Fibroblast of villous mesenchyme (primary cell): ENCODE measurements at regions not wholly inside any gene's neighbourhood (a gene's known extent, or its start where the extent isn't known, plus 50 kb on each side); places are given as distances from the start of the nearest gene placed in this dataset.
A peak's percentile ranks its signal among the peaks of the same experiment; 100 is the strongest.

ENCODE experiments used
- DNase-seq: peaks from one replicate; pipeline ENCODE4 v3.0.0-alpha.2; 2010; ENCODE audit warnings: low read depth
- H3K4me3 ChIP-seq: 2 replicates; pipeline ENCODE4 v1.5.1; 2011; ENCODE audit warnings: low read depth, mild to moderate bottlenecking, low read length
- CTCF ChIP-seq: IDR thresholded peaks from 2 replicates; pipeline ENCODE4 v1.5.1; 2012; ENCODE audit warnings: low read depth, mild to moderate bottlenecking, low read length; ENCODE audit not compliant: insufficient read depth

- no peak overlapping the region for H3K4me3 ChIP-seq
- no peak for TF ChIP-seq CTCF
- no peak for DNase-seq
Observed at GRCh38 chr7:47678641-47679380, 96.9 kb upstream of the TNS3 start.

DNA sequence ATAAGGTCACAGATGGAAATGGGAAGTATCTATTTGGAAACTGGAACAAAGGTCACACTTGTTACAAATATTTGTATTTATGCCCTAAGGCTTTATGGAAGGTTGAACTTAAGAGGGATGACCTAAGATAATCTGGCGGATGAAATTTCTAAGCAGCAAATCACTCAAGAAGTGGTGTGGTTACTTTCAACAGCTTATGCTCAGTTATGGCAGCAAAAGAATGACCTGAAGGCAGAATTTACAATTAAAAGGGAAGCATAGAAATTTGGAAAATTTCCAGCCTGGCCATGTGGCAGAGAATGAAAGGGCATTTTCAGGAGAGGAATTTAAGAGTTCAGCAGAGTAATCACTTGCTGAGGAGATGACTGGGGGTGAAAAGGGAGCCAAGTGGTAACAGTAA lies 95.8 kb upstream of the TNS3 start:
- peak; percentile 97 for DNase-seq
- no peak overlapping the region for H3K4me3 ChIP-seq
- TF ChIP-seq CTCF: no peak

- no peak for DNase-seq
- no peak for TF ChIP-seq CTCF
- no peak overlapping the region for H3K4me3 ChIP-seq
Observed at GRCh38 chr7:47677093-47677492, 95.2 kb upstream of the TNS3 start.

DNA sequence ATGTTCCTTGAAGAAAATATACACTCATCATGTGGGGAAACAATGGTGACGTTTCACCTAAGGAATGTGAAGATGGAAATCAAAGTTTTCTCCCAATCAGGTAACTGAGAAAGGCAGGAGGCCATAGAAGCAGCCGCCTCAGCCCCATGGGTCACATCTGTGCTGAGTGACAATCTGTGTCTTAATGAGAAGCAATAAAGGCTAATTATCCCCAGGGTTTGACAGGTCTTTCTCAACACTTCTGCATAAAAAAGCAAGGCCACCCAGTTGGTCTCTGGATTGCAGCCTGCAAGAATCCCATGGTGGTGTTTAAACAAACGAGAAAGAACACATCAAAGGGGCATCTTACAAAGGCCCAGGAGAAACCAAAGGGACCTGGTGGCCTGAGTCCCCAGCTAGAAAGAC lies 91.1 kb upstream of the TNS3 start:
- DNase-seq: no peak
- no peak overlapping the region for H3K4me3 ChIP-seq
- TF ChIP-seq CTCF: no peak

GRCh38 chr7:47672271-47672791 lies 90.4 kb upstream of the TNS3 start:
- no peak overlapping the region for H3K4me3 ChIP-seq
- no peak for DNase-seq
- TF ChIP-seq CTCF: no peak

DNA sequence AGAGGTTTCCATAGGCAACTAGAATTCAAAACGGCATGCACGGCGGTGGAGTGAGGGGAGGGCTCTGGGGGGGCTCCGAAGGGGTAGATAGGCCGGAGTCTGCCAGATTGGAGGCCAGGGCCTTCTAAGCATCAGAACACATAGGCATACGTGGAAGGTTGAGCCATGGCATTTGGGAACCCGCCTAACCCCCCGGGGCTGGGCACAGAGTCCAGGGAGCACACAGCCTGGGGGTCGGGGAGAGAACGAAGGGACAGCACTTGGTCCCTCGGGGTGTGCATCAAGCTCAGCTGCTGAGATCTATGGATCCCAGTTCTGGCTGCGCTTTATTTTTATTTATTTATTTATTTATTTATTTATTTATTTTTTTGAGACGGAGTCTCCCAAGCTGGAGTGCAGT lies 89.4 kb upstream of the TNS3 start:
- H3K4me3 ChIP-seq: no peak overlapping the region
- TF ChIP-seq CTCF: no peak
- no peak for DNase-seq

- H3K4me3 ChIP-seq: no peak overlapping the region
- no peak for TF ChIP-seq CTCF
- DNase-seq: no peak
Observed at GRCh38 chr7:47670729-47671128, 88.8 kb upstream of the TNS3 start.
